Heart left ventricle (tissue), 13 donors: ENCODE measurements at regions not wholly inside any gene's neighbourhood (a gene's known extent, or its start where the extent isn't known, plus 50 kb on each side); places are given as distances from the start of the nearest gene placed in this dataset.

Source experiments
- CTCF ChIP-seq, 12 donors: fragments of 200-600 bp; sonication (generic) in 4 of 12; IDR thresholded peaks; one replicate each; pipeline versions ENCODE4 v1.5.0 to v1.8.0; 2018 to 2022; ENCODE audit warnings: antibody characterized with exemption in 12 of 12, mild to moderate bottlenecking in 5 of 12
- POLR2A ChIP-seq, 2 donors: fragments of 450-650 bp; IDR thresholded peaks; one replicate each; pipeline ENCODE4 v1.6.1; 2017; ENCODE audit warnings: antibody characterized with exemption in 2 of 2, mild to moderate bottlenecking in 2 of 2, moderate library complexity in 2 of 2
- donor health status: ischemic (EF 13 %, LVEDD 7.1; RV severe dilation, severe dysfunction).
- donor health status: DM: no; HTN: yes; CAD: no.
- donor health status: DM: no; HTN: no; CAD: no.
- donor health status: ischemic (EF 25% LVEDD 6.9; RV normal size, moderate dysfunction).
- donor health status: ischemic (EF 25% LVEDD 5.7; RV mildly dilated, moderate dysfunction).
- donor health status: ischemic (EF 35%, LVEDD 5.7; RV mildly dilated, moderate dysfunction).
- donor health status: nonischemic (EF 11% LVEDD 7.7; RV severe dilation, severe dysfunction).
- donor health status: DM: yes; HTN: yes; CAD: no.
- donor health status: PGD.
- donor health status: ischemic (EF 29% LVEDD 5.4; RV normal size, mild dysfunction).
- donor health status: nonischemic (EF 23%, LVEDD 6.1; RV moderate dilation, normal function).

DNA sequence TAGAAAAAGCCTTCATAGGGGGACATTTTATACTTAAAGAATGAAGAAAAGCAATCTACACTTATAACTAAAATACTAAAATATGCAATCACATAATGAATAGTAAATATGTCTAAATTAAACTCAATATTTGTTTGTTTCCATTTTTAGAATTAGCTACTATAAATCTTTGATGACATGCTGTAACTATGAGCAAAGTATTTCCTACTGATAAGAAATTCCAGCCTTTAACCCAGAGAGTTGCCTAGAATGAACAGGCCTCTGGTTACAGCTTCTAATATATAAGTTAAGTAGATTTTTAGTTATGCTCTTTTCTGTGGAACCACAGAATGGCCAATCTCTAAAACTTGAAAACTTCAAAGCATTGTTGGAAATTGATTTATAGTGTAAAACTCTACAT is 1465.6 kb upstream of the ZEB2 start:
- TF ChIP-seq CTCF (IDR thresholded peaks at IDR 0.05) (no peak), POLR2A (IDR thresholded peaks at IDR 0.05) (no peak)
